Stomach (tissue), 4 donors: ENCODE measurements at regions not wholly inside any gene's neighbourhood (a gene's known extent, or its start where the extent isn't known, plus 50 kb on each side); places are given as distances from the start of the nearest gene placed in this dataset.

Source experiments
- CTCF ChIP-seq, 7 experiments: fragments of 450-650 bp in 4 of 7; fragments of 200-600 bp in 3 of 7; sonication (generic) in 3 of 7; IDR thresholded peaks; one replicate each; pipeline ENCODE4 v1.5.1; 2016 to 2019; ENCODE audit warnings: antibody characterized with exemption in 7 of 7, control low read depth in 2 of 7, mild to moderate bottlenecking in 1 of 7
- POLR2A ChIP-seq, 4 donors: fragments of 450-650 bp; IDR thresholded peaks; one replicate each; pipeline ENCODE4 v1.6.1; 2016; ENCODE audit warnings: antibody characterized with exemption in 4 of 4, control low read depth in 2 of 4, mild to moderate bottlenecking in 1 of 4, moderate library complexity in 1 of 4
- POLR2AphosphoS5 ChIP-seq, 3 donors: sonication (generic); formaldehyde crosslinking; IDR thresholded peaks; one replicate each; pipeline ENCODE4 v1.6.1; 2016; ENCODE audit warnings: antibody characterized with exemption in 3 of 3

DNA sequence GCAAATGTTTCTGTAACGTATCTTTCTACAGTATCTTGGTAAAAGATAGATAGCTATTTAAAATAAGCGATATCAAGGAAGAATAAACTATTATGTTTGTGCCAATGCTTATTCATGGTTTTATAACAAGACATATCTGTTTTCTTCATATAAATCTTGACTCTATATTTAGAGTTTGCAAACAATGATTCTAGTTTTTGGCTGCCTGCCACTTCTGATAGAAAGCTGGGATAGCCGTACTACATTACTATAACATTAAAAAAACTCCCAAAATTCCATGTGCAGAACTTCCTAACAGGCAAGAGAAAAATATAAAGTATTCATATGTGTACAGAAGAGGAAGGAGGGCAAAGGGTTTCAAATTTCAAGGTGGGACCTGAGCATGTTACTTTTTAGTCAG is 985.0 kb downstream of the BCL11A start:
- no peak for TF ChIP-seq CTCF (IDR thresholded peaks at IDR 0.05)
- no peak for TF ChIP-seq POLR2AphosphoS5 (IDR thresholded peaks at IDR 0.05)
- TF ChIP-seq POLR2A (IDR thresholded peaks at IDR 0.05) = no peak
